ENCODE measurements at regions not wholly inside any gene's neighbourhood (a gene's known extent, or its start where the extent isn't known, plus 50 kb on each side); places are given as distances from the start of the nearest gene placed in this dataset.

DNA sequence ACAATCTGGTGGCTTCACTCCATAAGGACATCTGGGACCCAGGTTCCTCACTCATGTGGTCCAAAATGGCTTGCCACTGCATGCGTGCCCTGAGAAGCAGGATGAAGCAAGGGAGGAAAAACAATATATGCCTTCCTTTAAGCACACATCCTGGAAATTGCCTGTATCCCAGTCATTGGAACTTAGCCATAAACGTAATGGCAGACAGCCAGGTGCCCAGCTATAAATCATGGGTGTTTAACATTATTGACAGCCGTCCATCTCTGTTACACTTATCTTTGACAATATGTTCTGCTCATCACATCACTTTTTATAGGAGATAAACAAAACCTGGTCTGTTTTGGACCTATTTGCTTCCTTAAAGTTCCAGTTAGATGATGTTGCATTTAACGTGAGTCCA lies 181.0 kb downstream of the AASDH start:
- DNase-seq (ENCODE audit: low spot score), result no peak

DNA sequence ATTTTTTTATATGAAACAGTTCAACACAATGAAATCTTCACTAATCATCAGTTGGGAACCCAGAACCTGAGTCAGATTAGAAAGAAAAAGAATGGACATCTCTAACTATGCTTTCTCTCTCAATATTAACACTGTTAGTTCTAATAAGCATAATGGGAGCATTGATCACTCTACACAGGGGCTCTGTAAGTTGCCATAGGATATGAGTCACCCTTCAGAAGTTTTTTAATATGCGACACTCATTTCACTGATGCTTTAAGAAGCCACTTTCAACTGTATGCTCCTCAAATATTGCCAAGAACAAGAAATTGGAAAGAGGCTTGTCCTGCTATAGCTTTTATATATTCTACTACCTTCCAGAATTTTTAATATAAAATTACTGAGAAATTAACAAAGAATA lies 187.0 kb downstream of the AASDH start:
- no peak for DNase-seq (ENCODE audit: low spot score)

DNA sequence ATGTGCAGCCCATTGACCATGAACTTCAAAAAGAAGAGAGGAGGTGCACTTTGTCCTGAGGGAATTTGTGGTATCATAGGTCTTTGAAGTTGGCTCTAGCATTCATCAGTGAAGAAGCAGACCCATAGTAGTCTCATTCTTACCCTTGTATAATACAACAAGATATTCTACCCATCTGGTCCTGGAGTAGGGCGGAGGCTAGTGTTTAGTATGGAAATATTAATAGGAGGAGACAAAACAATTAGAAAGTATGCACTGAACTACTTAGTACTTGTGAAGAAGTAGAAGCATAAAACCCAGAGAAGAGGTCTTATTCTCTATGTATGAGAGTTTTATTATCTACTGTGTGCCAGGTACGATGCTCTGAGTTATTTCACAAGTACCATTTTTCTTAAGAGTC lies 189.0 kb downstream of the AASDH start:
- no peak for DNase-seq (ENCODE audit: low spot score)

DNA sequence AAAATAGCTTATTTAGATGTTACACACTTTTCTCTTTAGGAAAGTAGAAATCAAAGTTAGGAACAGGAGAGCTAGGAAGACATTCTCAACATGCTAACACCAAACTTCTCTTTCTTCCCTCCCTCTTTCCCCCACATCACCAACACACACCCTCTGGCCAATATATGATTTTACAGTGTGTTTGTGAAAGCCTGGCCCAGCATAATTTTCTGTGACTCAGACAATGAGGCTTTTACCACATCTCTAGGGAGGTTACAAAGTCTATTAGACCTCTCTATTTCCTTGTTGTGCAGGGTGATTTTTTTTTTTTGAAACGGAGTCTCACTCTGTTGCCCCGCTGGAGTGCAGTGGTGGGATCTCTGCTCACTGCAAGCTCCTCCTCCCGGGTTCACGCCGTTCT lies 189.9 kb downstream of the AASDH start:
- DNase-seq (ENCODE audit: low spot score), result no peak

DNA sequence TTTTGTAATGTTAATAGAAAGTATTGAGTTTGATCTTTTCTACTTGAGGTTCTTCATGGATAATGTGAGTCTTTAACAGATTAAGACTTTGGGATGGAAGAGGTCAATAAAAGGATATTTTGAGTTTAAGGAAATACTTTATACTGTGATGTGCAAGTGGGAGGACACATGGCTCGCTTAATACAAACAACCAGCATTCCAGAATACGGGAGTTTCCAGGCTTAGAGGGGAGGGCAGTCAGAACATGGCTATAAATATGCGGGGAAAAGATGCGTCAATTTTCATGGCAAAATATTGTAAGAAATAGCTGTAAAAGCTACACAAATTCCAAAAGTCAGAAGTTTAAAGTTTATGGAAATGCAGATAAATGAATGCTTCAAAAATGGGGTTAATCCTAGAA lies 192.3 kb downstream of the AASDH start:
- no peak for DNase-seq (ENCODE audit: low spot score)

DNA sequence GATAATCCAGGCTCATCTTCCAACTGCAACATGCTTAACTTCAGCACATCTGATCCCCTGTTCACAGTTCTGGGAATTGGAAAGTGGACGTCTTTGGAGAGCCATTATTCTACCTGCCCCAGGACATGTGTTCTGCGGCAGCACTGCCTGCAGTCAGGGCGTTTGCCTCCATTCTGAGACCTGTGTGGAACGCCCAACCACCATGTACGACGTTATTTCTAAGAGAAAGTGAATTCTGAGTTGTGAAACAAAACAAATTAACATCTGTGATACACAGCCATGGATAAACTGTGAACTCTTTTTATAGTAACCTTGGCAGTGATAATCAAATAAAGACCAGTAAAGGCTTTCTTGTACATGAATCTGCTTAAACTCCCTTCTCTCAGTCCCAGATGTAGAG lies 195.8 kb downstream of the AASDH start:
- no peak for DNase-seq (ENCODE audit: low spot score)

DNA sequence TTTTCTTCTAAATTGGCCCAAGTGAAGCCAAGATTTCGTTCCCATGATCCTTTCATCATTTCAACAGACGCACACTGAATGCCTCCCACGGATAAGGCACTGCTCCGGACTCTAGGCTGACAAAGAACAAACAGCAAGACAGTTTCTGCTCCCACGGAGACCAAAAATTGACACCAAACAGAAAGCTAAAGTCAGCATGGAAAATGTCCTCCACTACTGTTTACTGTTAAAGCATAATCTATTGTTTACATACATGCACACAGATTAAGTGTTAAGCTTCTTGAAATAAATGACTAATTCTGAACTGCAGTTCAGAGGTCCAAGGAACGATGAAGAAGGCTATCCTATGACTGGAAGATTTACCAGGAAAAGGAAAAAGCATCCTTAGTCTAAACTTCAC lies 199.6 kb downstream of the AASDH start:
- DNase-seq (ENCODE audit: low spot score), result no peak

DNA sequence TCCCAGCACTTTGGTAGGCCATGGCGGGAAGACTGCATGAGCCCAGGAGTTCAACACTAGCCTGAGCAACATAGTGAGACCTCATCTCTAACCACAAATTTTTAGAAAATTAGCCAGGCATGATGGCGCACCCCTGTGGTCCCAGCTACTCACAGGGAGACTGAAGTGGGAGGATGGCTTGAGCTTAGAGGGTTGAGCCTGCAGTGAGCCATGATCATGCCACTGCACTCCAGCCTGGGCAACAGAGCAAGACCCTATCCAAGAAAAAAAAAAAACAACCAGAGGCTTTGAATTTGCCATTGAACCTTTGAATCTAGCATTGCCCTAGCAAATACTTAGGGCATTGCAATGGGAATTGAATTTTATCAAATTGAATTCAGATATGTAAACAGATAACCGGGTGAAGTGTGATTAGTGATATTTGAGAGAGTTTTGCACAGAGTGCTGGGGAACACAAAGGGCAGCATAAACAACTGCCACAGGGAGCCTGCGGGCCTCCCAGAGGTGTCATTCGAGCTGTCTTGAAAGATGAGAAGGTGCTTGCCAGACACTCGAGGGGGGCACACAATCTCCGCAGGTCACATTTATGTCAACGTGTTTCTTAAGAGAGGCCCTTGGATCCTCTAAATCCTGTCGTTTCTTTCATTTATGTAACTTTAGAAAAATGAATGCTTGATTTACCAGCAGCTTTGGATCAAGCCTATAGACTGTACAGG lies 200.3 kb downstream of the AASDH start:
- DNase-seq (ENCODE audit: low spot score), result no peak

DNA sequence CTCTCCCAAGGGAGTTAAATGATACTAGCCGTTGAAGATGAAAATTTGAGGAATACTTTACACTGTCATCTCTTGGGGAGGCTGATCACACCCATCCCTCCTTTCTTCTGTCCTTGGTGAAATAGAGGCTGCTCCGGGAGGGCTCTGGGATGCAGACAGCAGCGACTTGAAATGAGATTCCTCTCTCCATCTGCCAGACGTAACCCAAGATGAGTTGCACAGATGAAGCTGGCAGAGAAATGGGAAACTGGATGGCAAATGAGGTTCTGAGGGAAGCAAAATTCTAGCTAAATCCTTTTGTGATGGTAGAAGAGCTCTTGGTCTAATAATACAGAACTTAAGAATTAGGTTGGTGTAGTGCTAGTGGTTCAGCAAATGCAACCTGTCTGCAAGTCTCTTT lies 201.4 kb downstream of the AASDH start:
- no peak for DNase-seq (ENCODE audit: low spot score)

- DNase-seq (ENCODE audit: low spot score), result no peak
Measured at GRCh38 chr4:56184214-56184613, 203.1 kb downstream of the AASDH start.

GRCh38 chr4:56183344-56183959 lies 203.8 kb downstream of the AASDH start:
- no peak for DNase-seq (ENCODE audit: low spot score)

GRCh38 chr4:56182356-56182755 lies 204.9 kb downstream of the AASDH start:
- DNase-seq (ENCODE audit: low spot score), result no peak

DNA sequence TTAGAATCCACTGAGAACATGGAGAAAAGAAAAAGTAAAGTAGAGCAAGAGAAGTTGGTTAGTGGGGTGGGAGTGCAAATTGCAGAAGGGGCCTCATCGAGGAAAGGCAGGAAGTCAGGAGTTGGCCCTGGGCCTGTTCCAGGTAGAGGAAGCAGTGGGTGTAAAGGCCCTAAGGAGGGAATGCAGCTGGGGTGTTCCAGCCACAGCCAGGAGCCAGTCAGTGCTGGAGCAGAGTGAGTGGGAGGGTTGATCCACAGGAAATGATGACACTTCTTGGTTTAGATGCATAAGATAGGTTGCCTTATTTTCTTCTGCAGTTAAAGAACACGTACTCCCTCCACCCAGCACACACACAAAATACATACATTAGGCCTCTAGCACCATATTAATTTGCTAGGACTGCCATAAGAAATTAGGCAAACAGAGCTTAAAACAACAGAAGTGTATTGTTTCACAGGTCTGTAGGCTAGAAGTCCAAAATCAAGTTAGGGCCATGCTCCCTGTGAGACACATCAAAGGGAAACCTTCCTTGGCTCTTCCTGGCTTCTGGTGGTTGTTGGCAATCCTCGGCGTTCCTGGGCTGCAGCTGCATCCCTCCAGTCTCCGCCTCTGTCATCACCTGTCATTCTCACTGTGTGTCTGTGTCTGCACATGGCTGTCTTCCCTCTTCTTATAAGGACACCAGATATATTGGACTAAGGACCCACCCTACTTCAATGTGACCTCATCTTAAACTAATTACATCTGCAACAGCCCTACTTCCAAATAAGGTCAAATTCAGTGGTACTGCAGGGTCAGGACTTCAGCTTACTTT lies 205.9 kb downstream of the AASDH start:
- DNase-seq (ENCODE audit: low spot score), result no peak

- no peak for DNase-seq (ENCODE audit: low spot score)
Measured at GRCh38 chr4:56169061-56169460, 218.2 kb downstream of the AASDH start.

GRCh38 chr4:56164907-56165306 lies 216.2 kb downstream of the CEP135 start:
- no peak for DNase-seq (ENCODE audit: low spot score)

GRCh38 chr4:56160636-56161035 lies 211.9 kb downstream of the CEP135 start:
- DNase-seq (ENCODE audit: low spot score), result no peak

GRCh38 chr4:56158483-56158882 lies 209.7 kb downstream of the CEP135 start:
- DNase-seq (ENCODE audit: low spot score), result no peak

- DNase-seq (ENCODE audit: low spot score), result no peak
Measured at GRCh38 chr4:56156141-56156540, 207.4 kb downstream of the CEP135 start.

GRCh38 chr4:56155432-56155831 lies 206.7 kb downstream of the CEP135 start:
- no peak for DNase-seq (ENCODE audit: low spot score)

DNA sequence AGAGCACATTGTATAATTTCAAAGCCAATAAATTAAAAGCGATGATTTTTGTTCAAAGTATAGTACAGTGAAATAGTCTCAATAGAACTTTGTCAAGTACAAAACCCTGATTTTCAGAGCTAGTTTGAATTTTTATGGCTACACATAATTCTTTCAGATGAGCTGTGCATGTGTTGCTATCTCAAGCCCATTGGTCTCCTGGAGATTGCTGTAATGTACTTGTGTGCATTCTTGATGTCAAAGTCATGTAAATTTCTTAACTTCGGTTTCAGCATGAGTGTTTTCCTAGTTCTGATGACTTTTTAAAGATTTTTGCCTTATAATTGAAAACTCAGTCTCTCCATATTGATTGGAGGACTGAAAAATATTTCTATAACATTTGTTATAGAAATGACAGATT lies 200.8 kb downstream of the CEP135 start:
- DNase-seq (ENCODE audit: low spot score), result no peak

DNA sequence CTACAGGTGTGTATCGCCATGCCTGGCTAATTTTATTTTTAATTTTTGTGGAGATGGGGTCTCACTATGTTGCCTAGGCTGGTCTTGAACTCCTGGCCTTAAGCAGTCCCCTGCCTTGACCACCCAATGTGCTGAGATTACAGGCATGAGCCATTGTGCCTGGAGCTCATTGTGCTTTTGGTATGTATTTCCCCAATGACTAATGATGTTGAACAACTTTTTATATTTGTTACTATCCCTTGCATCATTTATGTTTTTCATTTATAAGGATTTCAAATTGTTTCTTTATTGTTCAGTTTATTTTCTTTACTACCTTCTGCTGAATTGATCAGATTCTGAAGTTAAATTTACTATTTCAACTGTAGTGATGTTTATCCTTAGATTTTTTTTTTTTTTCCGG lies 199.7 kb downstream of the CEP135 start:
- DNase-seq (ENCODE audit: low spot score), result no peak

- no peak for DNase-seq (ENCODE audit: low spot score)
Measured at GRCh38 chr4:56147371-56147770, 198.6 kb downstream of the CEP135 start.

- no peak for DNase-seq (ENCODE audit: low spot score)
Measured at GRCh38 chr4:56146956-56147355, 198.2 kb downstream of the CEP135 start.

Data from AG08395 (cell line).